IMR-90 (cell line): ENCODE measurements at regions not wholly inside any gene's neighbourhood (a gene's known extent, or its start where the extent isn't known, plus 50 kb on each side); places are given as distances from the start of the nearest gene placed in this dataset.

Experiments
- BHLHE40 ChIP-seq: fragments of 150-350 bp; IDR thresholded peaks from 2 replicates; pipeline ENCODE4 v1.6.1; 2016; ENCODE audit warnings: mild to moderate bottlenecking, low read depth, low read length
- CEBPB ChIP-seq: IDR thresholded peaks from 2 replicates; pipeline ENCODE4 v1.6.1; 2012; ENCODE audit warnings: low read depth, low read length, improper control_type of control experiment
- MXI1 ChIP-seq: IDR thresholded peaks from 2 replicates; pipeline ENCODE4 v1.6.1; 2012; ENCODE audit warnings: low read depth, mild to moderate bottlenecking, low read length, moderate library complexity, borderline replicate concordance
- NFE2L2 ChIP-seq: fragments of 150-350 bp; IDR thresholded peaks from 2 replicates; pipeline ENCODE4 v1.6.1; 2016; ENCODE audit warnings: low read depth, mild to moderate bottlenecking, low read length
- POLR2A ChIP-seq: IDR thresholded peaks from 2 replicates; pipeline ENCODE4 v1.6.1; 2012; ENCODE audit warnings: mild to moderate bottlenecking, low read depth, low read length
- RAD21 ChIP-seq: IDR thresholded peaks from 2 replicates; pipeline ENCODE4 v1.6.1; 2012; ENCODE audit warnings: low read length, improper control_type of control experiment
- RCOR1 ChIP-seq: IDR thresholded peaks from 2 replicates; pipeline ENCODE4 v1.6.1; 2012; ENCODE audit warnings: mild to moderate bottlenecking, low read length, improper control_type of control experiment; ENCODE audit not compliant: insufficient replicate concordance
- SMC3 ChIP-seq: fragments of 150-350 bp; IDR thresholded peaks from 2 replicates; pipeline ENCODE4 v1.6.1; 2016; ENCODE audit warnings: low read depth, mild to moderate bottlenecking, antibody characterized with exemption, low read length, moderate library complexity
- TF ChIP-seq, protein P1 (sequence below): conservative IDR thresholded peaks from 2 replicates; pipeline ENCODE4 v1.5.1; 2012; ENCODE audit warnings: mild to moderate bottlenecking, low read depth, low read length, improper control_type of control experiment
- TF ChIP-seq, protein P2 (sequence below): fragments of 150-350 bp; IDR thresholded peaks from 2 replicates; pipeline ENCODE4 v1.6.1; 2016; ENCODE audit warnings: low read depth, mild to moderate bottlenecking, low read length, moderate library complexity, borderline replicate concordance
- TF ChIP-seq, protein P3 (sequence below): fragments of 150-350 bp; IDR thresholded peaks from 2 replicates; pipeline ENCODE4 v1.6.1; 2017; ENCODE audit warnings: mild to moderate bottlenecking, antibody characterized with exemption, low read length, low read depth

DNA sequence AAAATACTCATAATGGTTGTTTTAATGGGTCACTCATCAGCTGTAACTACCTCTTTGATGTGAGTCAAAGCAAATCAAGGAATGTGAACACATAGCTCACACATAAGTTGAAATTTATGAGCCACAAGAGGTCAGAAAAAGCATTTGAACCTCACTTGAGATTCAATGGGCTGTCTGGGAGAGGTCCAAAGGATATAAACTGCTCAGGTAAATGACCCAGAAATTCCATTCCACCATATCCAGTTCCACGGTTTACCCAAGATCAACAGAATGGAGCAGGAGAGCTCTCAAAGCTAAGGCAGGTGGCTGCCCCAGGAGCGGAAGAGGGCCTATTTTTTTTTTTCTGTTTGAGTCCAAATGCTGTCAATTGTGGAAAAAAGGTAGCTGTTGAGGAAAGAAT lies 464.1 kb downstream of the TNS1 start:
- TF ChIP-seq, protein P1, sequence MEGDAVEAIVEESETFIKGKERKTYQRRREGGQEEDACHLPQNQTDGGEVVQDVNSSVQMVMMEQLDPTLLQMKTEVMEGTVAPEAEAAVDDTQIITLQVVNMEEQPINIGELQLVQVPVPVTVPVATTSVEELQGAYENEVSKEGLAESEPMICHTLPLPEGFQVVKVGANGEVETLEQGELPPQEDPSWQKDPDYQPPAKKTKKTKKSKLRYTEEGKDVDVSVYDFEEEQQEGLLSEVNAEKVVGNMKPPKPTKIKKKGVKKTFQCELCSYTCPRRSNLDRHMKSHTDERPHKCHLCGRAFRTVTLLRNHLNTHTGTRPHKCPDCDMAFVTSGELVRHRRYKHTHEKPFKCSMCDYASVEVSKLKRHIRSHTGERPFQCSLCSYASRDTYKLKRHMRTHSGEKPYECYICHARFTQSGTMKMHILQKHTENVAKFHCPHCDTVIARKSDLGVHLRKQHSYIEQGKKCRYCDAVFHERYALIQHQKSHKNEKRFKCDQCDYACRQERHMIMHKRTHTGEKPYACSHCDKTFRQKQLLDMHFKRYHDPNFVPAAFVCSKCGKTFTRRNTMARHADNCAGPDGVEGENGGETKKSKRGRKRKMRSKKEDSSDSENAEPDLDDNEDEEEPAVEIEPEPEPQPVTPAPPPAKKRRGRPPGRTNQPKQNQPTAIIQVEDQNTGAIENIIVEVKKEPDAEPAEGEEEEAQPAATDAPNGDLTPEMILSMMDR: no peak
- TF ChIP-seq POLR2A (no peak), RCOR1 (no peak), SMC3 (no peak), MXI1 (no peak), NFE2L2 (no peak), CEBPB (no peak), BHLHE40 (no peak), RAD21 (no peak)
- TF ChIP-seq, protein P2, sequence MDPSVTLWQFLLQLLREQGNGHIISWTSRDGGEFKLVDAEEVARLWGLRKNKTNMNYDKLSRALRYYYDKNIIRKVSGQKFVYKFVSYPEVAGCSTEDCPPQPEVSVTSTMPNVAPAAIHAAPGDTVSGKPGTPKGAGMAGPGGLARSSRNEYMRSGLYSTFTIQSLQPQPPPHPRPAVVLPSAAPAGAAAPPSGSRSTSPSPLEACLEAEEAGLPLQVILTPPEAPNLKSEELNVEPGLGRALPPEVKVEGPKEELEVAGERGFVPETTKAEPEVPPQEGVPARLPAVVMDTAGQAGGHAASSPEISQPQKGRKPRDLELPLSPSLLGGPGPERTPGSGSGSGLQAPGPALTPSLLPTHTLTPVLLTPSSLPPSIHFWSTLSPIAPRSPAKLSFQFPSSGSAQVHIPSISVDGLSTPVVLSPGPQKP: no peak
- TF ChIP-seq, protein P3, sequence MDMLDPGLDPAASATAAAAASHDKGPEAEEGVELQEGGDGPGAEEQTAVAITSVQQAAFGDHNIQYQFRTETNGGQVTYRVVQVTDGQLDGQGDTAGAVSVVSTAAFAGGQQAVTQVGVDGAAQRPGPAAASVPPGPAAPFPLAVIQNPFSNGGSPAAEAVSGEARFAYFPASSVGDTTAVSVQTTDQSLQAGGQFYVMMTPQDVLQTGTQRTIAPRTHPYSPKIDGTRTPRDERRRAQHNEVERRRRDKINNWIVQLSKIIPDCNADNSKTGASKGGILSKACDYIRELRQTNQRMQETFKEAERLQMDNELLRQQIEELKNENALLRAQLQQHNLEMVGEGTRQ: no peak
